ENCODE measurements at regions not wholly inside any gene's neighbourhood (a gene's known extent, or its start where the extent isn't known, plus 50 kb on each side); places are given as distances from the start of the nearest gene placed in this dataset.

DNA sequence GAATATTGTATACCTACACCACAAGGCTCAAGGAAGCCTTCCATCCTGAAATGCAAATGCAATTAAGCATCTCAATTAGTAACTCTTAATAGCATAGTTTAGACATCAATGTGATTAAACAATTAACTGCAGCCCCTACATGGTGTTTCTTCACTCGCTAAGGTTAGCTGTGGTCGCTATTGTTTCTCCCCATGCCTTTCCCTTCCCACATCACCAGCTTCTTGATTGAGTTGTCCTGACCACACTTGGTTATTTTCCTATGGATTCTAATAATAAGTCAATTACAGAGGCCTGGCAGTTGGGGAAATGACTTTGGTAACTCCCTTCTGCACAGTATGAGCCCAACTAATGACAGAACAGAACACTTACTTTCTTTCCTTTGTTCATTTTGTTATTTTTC lies 265.0 kb downstream of the ADAMTS20 start:
- TF ChIP-seq POLR2A (IDR thresholded peaks at IDR 0.05) (no peak), POLR2AphosphoS5 (IDR thresholded peaks at IDR 0.05) (no peak), EP300 (IDR thresholded peaks at IDR 0.05) (no peak)
- TF ChIP-seq, protein P1, sequence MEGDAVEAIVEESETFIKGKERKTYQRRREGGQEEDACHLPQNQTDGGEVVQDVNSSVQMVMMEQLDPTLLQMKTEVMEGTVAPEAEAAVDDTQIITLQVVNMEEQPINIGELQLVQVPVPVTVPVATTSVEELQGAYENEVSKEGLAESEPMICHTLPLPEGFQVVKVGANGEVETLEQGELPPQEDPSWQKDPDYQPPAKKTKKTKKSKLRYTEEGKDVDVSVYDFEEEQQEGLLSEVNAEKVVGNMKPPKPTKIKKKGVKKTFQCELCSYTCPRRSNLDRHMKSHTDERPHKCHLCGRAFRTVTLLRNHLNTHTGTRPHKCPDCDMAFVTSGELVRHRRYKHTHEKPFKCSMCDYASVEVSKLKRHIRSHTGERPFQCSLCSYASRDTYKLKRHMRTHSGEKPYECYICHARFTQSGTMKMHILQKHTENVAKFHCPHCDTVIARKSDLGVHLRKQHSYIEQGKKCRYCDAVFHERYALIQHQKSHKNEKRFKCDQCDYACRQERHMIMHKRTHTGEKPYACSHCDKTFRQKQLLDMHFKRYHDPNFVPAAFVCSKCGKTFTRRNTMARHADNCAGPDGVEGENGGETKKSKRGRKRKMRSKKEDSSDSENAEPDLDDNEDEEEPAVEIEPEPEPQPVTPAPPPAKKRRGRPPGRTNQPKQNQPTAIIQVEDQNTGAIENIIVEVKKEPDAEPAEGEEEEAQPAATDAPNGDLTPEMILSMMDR (IDR thresholded peaks at IDR 0.05), result no peak
- H3K4me1 ChIP-seq, result peaks cover 0 to 52% (median 2%) of the 10 kb centered on the region in 3 donors
- ATAC-seq, result no peak
- no peaks in the 10 kb centered on the region for H3K9me3 ChIP-seq
- 79 to 81% methylated on average over 2 of the region's 2 CpGs for WGBS, 2 donors (ENCODE audit: low coverage in 1 of 2)
- no peaks in the 10 kb centered on the region for H3K36me3 ChIP-seq
- H3K4me3 ChIP-seq, result no peak overlapping the region
- H3K27me3 ChIP-seq, result no peaks in the 10 kb centered on the region
- H3K27ac ChIP-seq, result no peak overlapping the region

DNA sequence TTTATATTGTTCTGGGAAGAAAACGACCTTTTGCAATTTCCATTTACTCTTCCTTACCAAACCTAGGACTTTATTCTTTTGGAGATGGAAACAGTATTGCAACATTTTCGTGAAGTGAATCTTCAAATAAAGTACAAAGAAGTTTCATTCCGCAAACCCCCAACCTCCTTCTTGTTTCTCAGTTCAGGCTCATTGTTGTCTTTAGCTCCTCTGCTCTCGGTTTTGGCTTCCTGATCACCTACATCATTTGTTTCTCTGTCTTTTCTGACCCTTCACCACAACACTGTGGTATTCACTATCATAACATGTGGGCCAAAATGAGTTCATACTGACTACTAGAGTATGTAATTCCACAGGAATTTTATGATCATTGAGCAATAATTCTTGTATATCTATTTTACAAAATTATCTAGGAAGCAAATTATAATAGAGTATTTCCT lies 266.8 kb downstream of the ADAMTS20 start:
- ATAC-seq, result peak; percentile 69
- no peaks in the 10 kb centered on the region for H3K36me3 ChIP-seq
- H3K27me3 ChIP-seq, result no peaks in the 10 kb centered on the region
- TF ChIP-seq EP300 (IDR thresholded peaks at IDR 0.05) (no peak), POLR2A (IDR thresholded peaks at IDR 0.05) (no peak), POLR2AphosphoS5 (IDR thresholded peaks at IDR 0.05) (no peak)
- 34 to 36% methylated on average over 4 of the region's 4 CpGs for WGBS, 2 donors (ENCODE audit: low coverage in 1 of 2)
- peaks cover 0 to 50% (median 2%) of the 10 kb centered on the region in 3 donors for H3K4me1 ChIP-seq
- H3K4me3 ChIP-seq, result no peak overlapping the region
- H3K9me3 ChIP-seq, result no peaks in the 10 kb centered on the region
- H3K27ac ChIP-seq, result peak overlapping the region in 3 of 4 donors; percentile 1 to 52 (median 38)

DNA sequence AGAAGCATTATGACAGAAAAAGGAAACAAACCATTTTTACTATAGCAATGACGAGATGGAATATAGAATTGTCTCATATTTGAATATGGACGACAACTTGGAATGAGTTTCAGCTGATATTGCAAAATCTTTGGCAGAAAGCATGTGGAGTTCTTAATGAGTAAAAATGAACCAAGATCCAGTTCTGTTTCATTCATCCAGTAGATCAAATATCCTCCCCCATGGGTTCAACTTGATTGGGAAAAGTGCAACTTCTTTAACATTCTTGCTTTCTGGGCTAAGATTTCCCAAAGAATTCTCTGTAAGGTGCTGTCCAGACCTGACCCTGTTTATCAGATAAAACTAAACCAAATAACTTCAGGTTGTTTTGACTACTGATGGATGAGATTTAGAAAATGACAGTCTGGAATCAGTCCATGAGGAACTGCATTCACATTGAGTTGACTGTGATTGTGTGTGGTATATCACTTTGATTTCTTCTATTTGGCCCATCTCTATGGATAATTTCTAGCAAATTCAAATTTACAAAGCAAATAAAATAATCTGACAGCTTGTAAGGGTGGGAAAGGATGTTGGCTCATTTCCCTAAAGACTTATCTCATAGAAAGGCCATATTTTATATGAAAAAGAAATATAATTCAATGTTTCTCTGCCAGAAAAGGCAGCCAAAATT lies 267.4 kb downstream of the ADAMTS20 start:
- Histone ChIP-seq H3K9me3 (no peaks in the 10 kb centered on the region), H3K36me3 (no peaks in the 10 kb centered on the region), H3K27me3 (no peaks in the 10 kb centered on the region), H3K27ac (peak overlapping the region in 3 of 4 donors; percentile 1 to 52 (median 38)), H3K4me1 (peaks cover 0 to 44% (median 2%) of the 10 kb centered on the region in 3 donors), H3K4me3 (no peak overlapping the region)
- WGBS, 2 donors (ENCODE audit: low coverage in 1 of 2), result 68 to 72% methylated on average over 2 of the region's 2 CpGs
- ATAC-seq, result no peak
- TF ChIP-seq, protein P1 (IDR thresholded peaks at IDR 0.05), result no peak
- TF ChIP-seq POLR2AphosphoS5 (IDR thresholded peaks at IDR 0.05), result no peak

DNA sequence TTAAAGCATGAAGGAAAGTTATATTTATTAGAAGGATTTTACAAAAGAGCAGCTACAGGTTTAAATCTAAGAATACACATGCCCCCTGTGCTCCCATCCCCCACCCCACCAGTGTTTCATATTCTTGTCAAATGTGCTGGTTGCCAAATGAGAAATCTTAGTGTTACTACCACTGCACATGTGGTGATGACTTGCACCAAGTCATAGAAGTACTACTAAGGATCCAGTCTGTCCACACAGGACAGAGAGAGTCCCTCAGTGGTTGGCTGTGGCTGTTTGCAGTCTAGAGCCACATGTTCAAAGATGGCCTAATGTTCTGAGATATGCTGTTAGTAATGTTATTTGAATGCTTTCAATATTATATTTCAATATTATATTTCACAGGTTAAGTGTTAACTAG lies 268.8 kb downstream of the ADAMTS20 start:
- Histone ChIP-seq H3K27me3 (no peaks in the 10 kb centered on the region), H3K4me1 (peaks cover 0 to 30% (median 0%) of the 10 kb centered on the region in 3 donors), H3K36me3 (no peaks in the 10 kb centered on the region), H3K27ac (no peak overlapping the region), H3K9me3 (no peaks in the 10 kb centered on the region), H3K4me3 (no peak overlapping the region)
- no peak for TF ChIP-seq EP300 (IDR thresholded peaks at IDR 0.05)
- TF ChIP-seq, protein P1 (IDR thresholded peaks at IDR 0.05), result no peak
- TF ChIP-seq POLR2A (IDR thresholded peaks at IDR 0.05), result no peak
- TF ChIP-seq POLR2AphosphoS5 (IDR thresholded peaks at IDR 0.05), result no peak
- no peak for ATAC-seq

DNA sequence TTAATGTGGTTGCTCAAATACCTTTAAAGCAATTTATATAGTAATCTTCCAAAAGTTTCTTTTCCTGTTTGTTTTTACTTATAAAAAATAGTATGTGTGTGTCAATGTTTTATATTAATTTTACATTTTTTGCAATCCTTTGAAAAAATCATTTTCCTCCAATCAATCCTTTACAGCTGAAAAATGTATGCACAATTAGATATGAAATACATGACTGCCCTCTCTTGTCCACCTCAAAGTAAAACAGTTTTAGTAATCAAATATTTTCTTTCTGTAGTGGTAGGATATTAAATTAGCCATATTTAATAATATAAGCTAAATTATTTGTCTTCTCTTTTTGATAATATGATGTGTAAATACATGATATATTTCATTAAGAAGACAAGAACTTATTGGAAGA lies 269.9 kb downstream of the ADAMTS20 start:
- TF ChIP-seq POLR2AphosphoS5 (IDR thresholded peaks at IDR 0.05) (no peak), EP300 (IDR thresholded peaks at IDR 0.05) (no peak), POLR2A (IDR thresholded peaks at IDR 0.05) (no peak)
- TF ChIP-seq, protein P1 (IDR thresholded peaks at IDR 0.05), result peak in 2 of 4 experiments; percentile 12 to 30
- H3K27me3 ChIP-seq, result no peaks in the 10 kb centered on the region
- no peak for ATAC-seq
- H3K27ac ChIP-seq, result no peak overlapping the region
- H3K36me3 ChIP-seq, result no peaks in the 10 kb centered on the region
- H3K4me1 ChIP-seq, result peaks cover 0 to 21% (median 0%) of the 10 kb centered on the region in 3 donors
- no peak overlapping the region for H3K4me3 ChIP-seq
- H3K9me3 ChIP-seq, result no peaks in the 10 kb centered on the region
